ENCODE measurements at regions not wholly inside any gene's neighbourhood (a gene's known extent, or its start where the extent isn't known, plus 50 kb on each side); places are given as distances from the start of the nearest gene placed in this dataset.

- Histone ChIP-seq H3K23ac (ENCODE audit: low read depth, low read length) (no peak overlapping the region), H4K8ac (ENCODE audit: low read depth in 2 of 2, low read length in 2 of 2) (no peak overlapping the region), H3K36me3 (ENCODE audit: control insufficient read depth, insufficient read depth, low read length) (no peaks in the 10 kb centered on the region), H3K27ac (ENCODE audit: insufficient read depth, low read length) (no peak overlapping the region), H3K4me1 (ENCODE audit: control insufficient read depth, insufficient read depth, low read length) (peaks cover 6% of the 10 kb centered on the region), H3K18ac (ENCODE audit: low read depth, low read length) (no peak overlapping the region; the same call in 1 of the 2 replicates), H3K14ac (replicated peaks; ENCODE audit: low read depth, low read length) (no peak overlapping the region), H2BK15ac (ENCODE audit: low read depth, low read length) (no peak overlapping the region), H4K20me1 (ENCODE audit: insufficient read depth, low read length) (peaks cover 5% of the 10 kb centered on the region; the same call in 1 of the 2 replicates), H3K9me1 (ENCODE audit: insufficient read depth, low read length) (0 out of 2 replicates have a peak, but pooled peaks cover 3% of the 10 kb centered on the region), H2BK120ac (ENCODE audit: low read depth, low read length) (no peak overlapping the region), H2BK20ac (ENCODE audit: low read depth, low read length) (peak overlapping the region; percentile 55; the same call in 1 of the 2 replicates), H3K56ac (ENCODE audit: extremely low read depth, insufficient read depth, low read length) (no peak overlapping the region), H2AK9ac (replicated peaks; ENCODE audit: low read depth, low read length, poor library complexity) (no peak overlapping the region), H4K91ac (ENCODE audit: insufficient read depth, low read depth, low read length) (no peak overlapping the region), H4K5ac (ENCODE audit: low read depth, low read length) (no peak overlapping the region), H3K79me1 (ENCODE audit: low read depth in 1 of 2, low read length in 2 of 2) (no peaks in the 10 kb centered on the region), H2BK5ac (ENCODE audit: low read depth, low read length, poor library complexity, severe bottlenecking) (no peak overlapping the region), H2AK5ac (ENCODE audit: low read depth, low read length) (no peak overlapping the region), H3K4me3 (ENCODE audit: insufficient read depth, low read depth, low read length) (no peak overlapping the region), H3K9ac (ENCODE audit: low read depth, low read length) (no peak overlapping the region), H3K4me2 (ENCODE audit: low read depth, low read length) (no peak overlapping the region), H3K27me3 (ENCODE audit: control insufficient read depth, insufficient read depth, low read length) (no peaks in the 10 kb centered on the region), H2AFZ (replicated peaks; ENCODE audit: low read length, poor library complexity) (no peak overlapping the region), H3K9me3 (ENCODE audit: control insufficient read depth, insufficient read depth, low read length) (no peaks in the 10 kb centered on the region; the same call in 1 of the 2 replicates), H3K4ac (ENCODE audit: low read depth, low read length) (no peak overlapping the region)
- POLR2A ChIA-PET (ENCODE audit: unreplicated experiment), result no interaction called here
- no TSS peak for BruUV-seq (replicated peaks)
- no peak for TF ChIP-seq SMC3 (IDR thresholded peaks at IDR 0.05; ENCODE audit: low read depth, low read length)
- no peak for TF ChIP-seq CHD1 (IDR thresholded peaks at IDR 0.05; ENCODE audit: low read depth, low read length)
- no peak for TF ChIP-seq RFX5 (IDR thresholded peaks at IDR 0.05; ENCODE audit: low read depth, low read length)
- no peak for TF ChIP-seq POLR2A (IDR thresholded peaks at IDR 0.05; ENCODE audit: low read depth, low read length)
- TF ChIP-seq FOS (IDR thresholded peaks at IDR 0.05; ENCODE audit: low read depth, low read length), result no peak
- no peak for TF ChIP-seq BHLHE40 (IDR thresholded peaks at IDR 0.05; ENCODE audit: low read depth, low read length)
- TF ChIP-seq ELK1 (IDR thresholded peaks at IDR 0.05; ENCODE audit: borderline replicate concordance, low read depth, low read length), result no peak
- no peak for TF ChIP-seq CEBPB (IDR thresholded peaks at IDR 0.05; ENCODE audit: low read depth, low read length)
- no peak for TF ChIP-seq USF2 (IDR thresholded peaks at IDR 0.05; ENCODE audit: low read depth, low read length)
- no peak for TF ChIP-seq RAD21 (IDR thresholded peaks at IDR 0.05; ENCODE audit: low read length)
- no peak for TF ChIP-seq MAZ (IDR thresholded peaks at IDR 0.05; ENCODE audit: borderline replicate concordance, low read depth, low read length)
- no peak for TF ChIP-seq RCOR1 (IDR thresholded peaks at IDR 0.05; ENCODE audit: insufficient replicate concordance, low read length)
- TF ChIP-seq CTCF (conservative IDR thresholded peaks at IDR 0.05; ENCODE audit: low read depth, low read length), result no peak
- no peak for TF ChIP-seq MXI1 (IDR thresholded peaks at IDR 0.05; ENCODE audit: borderline replicate concordance, low read depth, low read length)
- no peak for TF ChIP-seq NFE2L2 (IDR thresholded peaks at IDR 0.05; ENCODE audit: low read depth, low read length)
- TF ChIP-seq MAFK (IDR thresholded peaks at IDR 0.05; ENCODE audit: low read depth, low read length), result no peak
- DNase-seq, result no peak
- intact Hi-C loops (cut with micrococcal nuclease) (no loop called here), in situ Hi-C loops (cut with MboI; ENCODE audit: low sequenced_read_pairs) (no loop called here), dilution Hi-C loops (cut with HindIII; ENCODE audit: low sequenced_read_pairs, unreplicated experiment) (no loop called here)
- CTCF ChIA-PET, result no interaction called here
- no peak for ATAC-seq (ENCODE audit: low read depth)
- no CpG with 5 or more reads among the region's 6 CpGs for WGBS, 2 experiments (ENCODE audit: extremely low coverage in 2 of 2, insufficient read length in 1 of 2)
Observed at GRCh38 chr5:17360879-17361278, 137.2 kb upstream of the TAF11L2 start.

Measured in IMR-90 (cell line).